Panc1 (cell line): ENCODE measurements at regions not wholly inside any gene's neighbourhood (a gene's known extent, or its start where the extent isn't known, plus 50 kb on each side); places are given as distances from the start of the nearest gene placed in this dataset.

Experiments
- CTCF ChIP-seq: fragments of 450-650 bp; IDR thresholded peaks from 2 replicates; pipeline ENCODE4 v1.5.1; 2017; ENCODE audit warnings: mild to moderate bottlenecking
- POLR2AphosphoS5 ChIP-seq: IDR thresholded peaks from 2 replicates; pipeline ENCODE4 v1.6.1; 2012; ENCODE audit warnings: mild to moderate bottlenecking, low read depth, low read length, moderate library complexity
- REST ChIP-seq, 2 experiments: IDR thresholded peaks; 2 replicates each; pipeline ENCODE4 v1.6.1; 2011 to 2012; ENCODE audit warnings: low read depth in 2 of 2, control low read depth in 1 of 2, low read length in 1 of 2, mild to moderate bottlenecking in 1 of 2, moderate library complexity in 1 of 2; ENCODE audit not compliant: insufficient read depth in 1 of 2
- SIN3A ChIP-seq: IDR thresholded peaks from 2 replicates; pipeline ENCODE4 v1.6.1; 2012; ENCODE audit warnings: low read depth, mild to moderate bottlenecking, low read length, moderate library complexity, borderline replicate concordance; ENCODE audit not compliant: insufficient read depth
- TCF7L2 ChIP-seq: IDR thresholded peaks from 2 replicates; pipeline ENCODE4 v1.6.1; 2011; ENCODE audit warnings: mild to moderate bottlenecking, low read depth, low read length, inconsistent platforms

GRCh38 chr3:109927161-109927560 lies 589.8 kb upstream of the DPPA4 start:
- TF ChIP-seq CTCF: no peak
- TF ChIP-seq POLR2AphosphoS5: no peak
- TF ChIP-seq REST (IDR thresholded peaks at IDR 0.05; ENCODE audit: insufficient read depth in 1 of 2, low read depth in 2 of 2, low read length in 1 of 2): no peak
- no peak for TF ChIP-seq TCF7L2
- TF ChIP-seq SIN3A: no peak
